ENCODE measurements at regions not wholly inside any gene's neighbourhood (a gene's known extent, or its start where the extent isn't known, plus 50 kb on each side); places are given as distances from the start of the nearest gene placed in this dataset.

- H3K4me2 ChIP-seq (ENCODE audit: low read length) = no peak overlapping the region
- H4K20me1 ChIP-seq (ENCODE audit: insufficient read depth) = no peaks in the 10 kb centered on the region
- H3K9me3 ChIP-seq (ENCODE audit: low read length) = peaks cover 2% of the 10 kb centered on the region
- no peaks in the 10 kb centered on the region for H3K79me2 ChIP-seq (replicated peaks; ENCODE audit: insufficient read depth, low read length)
- no peak overlapping the region for H2AFZ ChIP-seq (ENCODE audit: low read depth, low read length)
- no peak overlapping the region for H3K27ac ChIP-seq (ENCODE audit: low read length)
- H3K9ac ChIP-seq (ENCODE audit: low read length) = no peak overlapping the region
- H3K4me3 ChIP-seq (ENCODE audit: low read length) = no peak overlapping the region
- TF ChIP-seq MXI1 (conservative IDR thresholded peaks at IDR 0.05; ENCODE audit: poor library complexity, severe bottlenecking) (no peak), REST (IDR thresholded peaks at IDR 0.05; ENCODE audit: borderline replicate concordance) (no peak), CTCF (IDR thresholded peaks at IDR 0.05; ENCODE audit: poor library complexity, severe bottlenecking) (no peak)
- no peaks in the 10 kb centered on the region for H3K27me3 ChIP-seq (ENCODE audit: insufficient read depth, low read depth, low read length)
- H3K9me2 ChIP-seq (ENCODE audit: insufficient read depth, low read length) = no peaks in the 10 kb centered on the region
- no peaks in the 10 kb centered on the region for H3K36me3 ChIP-seq (ENCODE audit: insufficient read depth, low read length)
- no peaks in the 10 kb centered on the region for H3F3A ChIP-seq (ENCODE audit: insufficient read depth, low read length, poor library complexity, severe bottlenecking)
These were observed 218.6 kb downstream of the ZNF33B start for GRCh38 chr10:42419789-42420188.

- no peak overlapping the region for H2AFZ ChIP-seq (ENCODE audit: low read depth, low read length)
- no peaks in the 10 kb centered on the region for H3F3A ChIP-seq (ENCODE audit: insufficient read depth, low read length, poor library complexity, severe bottlenecking)
- H3K4me3 ChIP-seq (ENCODE audit: low read length) = no peak overlapping the region
- H3K27me3 ChIP-seq (ENCODE audit: insufficient read depth, low read depth, low read length) = no peaks in the 10 kb centered on the region
- no peaks in the 10 kb centered on the region for H3K79me2 ChIP-seq (replicated peaks; ENCODE audit: insufficient read depth, low read length)
- TF ChIP-seq MXI1 (conservative IDR thresholded peaks at IDR 0.05; ENCODE audit: poor library complexity, severe bottlenecking) (no peak), TAF1 (IDR thresholded peaks at IDR 0.05; ENCODE audit: low read depth) (no peak), RAD21 (conservative IDR thresholded peaks at IDR 0.05) (no peak), EP300 (conservative IDR thresholded peaks at IDR 0.05; ENCODE audit: poor library complexity, severe bottlenecking) (no peak), CTCF (IDR thresholded peaks at IDR 0.05; ENCODE audit: poor library complexity, severe bottlenecking) (no peak), EZH2 (IDR thresholded peaks at IDR 0.05; ENCODE audit: borderline replicate concordance, insufficient read depth, low read length, poor library complexity, severe bottlenecking) (no peak), SMC3 (conservative IDR thresholded peaks at IDR 0.05; ENCODE audit: poor library complexity) (no peak), REST (IDR thresholded peaks at IDR 0.05; ENCODE audit: borderline replicate concordance) (no peak), POLR2AphosphoS5 (IDR thresholded peaks at IDR 0.05) (no peak)
- H3K9me3 ChIP-seq (ENCODE audit: low read length) = peaks cover 9% of the 10 kb centered on the region
- H3K9me2 ChIP-seq (ENCODE audit: insufficient read depth, low read length) = no peaks in the 10 kb centered on the region
- no peak overlapping the region for H3K9ac ChIP-seq (ENCODE audit: low read length)
- H3K27ac ChIP-seq (ENCODE audit: low read length) = no peak overlapping the region
- no peaks in the 10 kb centered on the region for H3K36me3 ChIP-seq (ENCODE audit: insufficient read depth, low read length)
- no peak overlapping the region for H3K4me2 ChIP-seq (ENCODE audit: low read length)
- no peaks in the 10 kb centered on the region for H4K20me1 ChIP-seq (ENCODE audit: insufficient read depth)
These were observed 257.3 kb downstream of the ZNF33B start for GRCh38 chr10:42380926-42381547.

Measured in neural cell (in vitro differentiated cells).